ENCODE measurements at regions not wholly inside any gene's neighbourhood (a gene's known extent, or its start where the extent isn't known, plus 50 kb on each side); places are given as distances from the start of the nearest gene placed in this dataset.

- TF ChIP-seq GATA2 (IDR thresholded peaks at IDR 0.05; ENCODE audit: low read depth, low read length) (no peak), GATA3 (IDR thresholded peaks at IDR 0.05; ENCODE audit: low read depth, low read length) (no peak)
These were observed 329.0 kb upstream of the AZI2 start for GRCh38 chr3:28677581-28677980.

Data from SH-SY5Y (cell line).